ENCODE measurements at regions not wholly inside any gene's neighbourhood (a gene's known extent, or its start where the extent isn't known, plus 50 kb on each side); places are given as distances from the start of the nearest gene placed in this dataset.

DNA sequence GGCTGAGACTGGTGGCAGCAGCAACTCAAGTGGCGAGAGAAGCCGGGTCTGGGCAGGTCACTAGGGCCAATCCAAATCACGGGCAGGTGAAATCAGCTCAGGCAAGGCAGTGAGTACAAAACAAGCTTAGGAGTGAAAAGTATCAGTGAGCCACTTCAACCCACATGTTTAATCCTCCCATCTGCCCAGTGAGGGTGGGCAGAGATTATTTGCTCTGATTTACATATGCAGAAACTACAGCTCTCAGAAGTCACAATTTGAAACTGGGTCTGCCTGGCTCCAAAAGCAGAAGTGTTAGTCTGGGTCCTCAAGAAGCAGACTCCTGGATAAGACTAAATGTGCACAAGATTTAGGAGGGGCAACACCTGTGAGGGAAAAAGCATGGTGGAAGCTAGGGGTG is 173.7 kb upstream of the LRFN2 start:
- Histone ChIP-seq H2AK5ac (ENCODE audit: low read depth, low read length) (no peak overlapping the region), H3K9me3 (ENCODE audit: insufficient read depth in 2 of 2, low read depth in 1 of 2, low read length in 1 of 2) (no peaks in the 10 kb centered on the region), H2BK120ac (replicated peaks; ENCODE audit: low read depth, low read length) (no peak overlapping the region), H3K56ac (replicated peaks; ENCODE audit: insufficient read length, low read depth, low read length) (no peak overlapping the region), H3K4me3 (ENCODE audit: extremely low read depth in 1 of 4, insufficient read depth in 2 of 4, low read depth in 3 of 4, low read length in 4 of 4) (no peak overlapping the region), H2BK12ac (ENCODE audit: low read depth, low read length) (no peak overlapping the region), H2BK15ac (ENCODE audit: low read length) (no peak overlapping the region), H3K27me3 (replicated peaks in 1 of 4; ENCODE audit: control insufficient read depth in 3 of 4, extremely low read depth in 1 of 4, insufficient read depth in 3 of 4, low read length in 3 of 4) (peaks cover 0 to 10% (median 3%) of the 10 kb centered on the region in 4 experiments; a peak in 2 of 7 replicates), H3K23ac (ENCODE audit: insufficient read length) (no peak overlapping the region), H3K79me1 (ENCODE audit: low read depth, low read length) (no peaks in the 10 kb centered on the region), H3K79me2 (ENCODE audit: control insufficient read depth in 1 of 2, insufficient read depth in 2 of 2, low read length in 2 of 2) (no peaks in the 10 kb centered on the region), H3K4me2 (ENCODE audit: insufficient read depth in 1 of 2, low read depth in 2 of 2, low read length in 2 of 2) (no peak overlapping the region), H4K5ac (ENCODE audit: insufficient read length, low read depth, low read length) (no peak overlapping the region), H4K8ac (ENCODE audit: extremely low read depth, insufficient read depth, low read length) (no peak overlapping the region), H3K36me3 (ENCODE audit: control insufficient read depth in 2 of 4, insufficient read depth in 4 of 4, low read length in 3 of 4) (no peaks in the 10 kb centered on the region), H2BK20ac (ENCODE audit: low read length) (no peak overlapping the region), H4K91ac (replicated peaks; ENCODE audit: insufficient read length, low read length) (no peak overlapping the region), H3K9ac (replicated peaks in 1 of 4; ENCODE audit: extremely low read depth in 1 of 4, low read depth in 3 of 4, low read length in 3 of 4) (no peak overlapping the region), H2AFZ (ENCODE audit: low read length) (no peak overlapping the region), H3K4ac (replicated peaks; ENCODE audit: insufficient read length, low read depth, low read length) (no peak overlapping the region), H3K23me2 (ENCODE audit: low read depth, low read length) (no peaks in the 10 kb centered on the region), H2BK5ac (ENCODE audit: low read depth, low read length) (no peak overlapping the region), H4K20me1 (replicated peaks in 1 of 2; ENCODE audit: control insufficient read depth in 1 of 2, insufficient read depth in 2 of 2, low read length in 2 of 2) (no peaks in the 10 kb centered on the region), H3K14ac (ENCODE audit: insufficient read length) (no peak overlapping the region), H3K4me1 (replicated peaks in 1 of 4; ENCODE audit: control insufficient read depth in 3 of 4, insufficient read depth in 4 of 4, low read length in 3 of 4) (no peaks in the 10 kb centered on the region), H3K27ac (ENCODE audit: low read depth, low read length) (no peak overlapping the region), H3K18ac (ENCODE audit: extremely low read depth, low read length) (no peak overlapping the region)
- POLR2A ChIA-PET (ENCODE audit: partially characterized antibody), result no interaction called here
- FAIRE-seq, result no peak
- no peak for TF ChIP-seq CEBPB (IDR thresholded peaks at IDR 0.05; ENCODE audit: low read depth, low read length)
- TF ChIP-seq TEAD4 (IDR thresholded peaks at IDR 0.05; ENCODE audit: low read depth, low read length), result no peak
- no peak for TF ChIP-seq RXRA (IDR thresholded peaks at IDR 0.05; ENCODE audit: insufficient read depth, low read depth, low read length)
- no peak for TF ChIP-seq BCL11A (IDR thresholded peaks at IDR 0.05; ENCODE audit: low read depth in 2 of 2, low read length in 2 of 2)
- TF ChIP-seq TCF12 (IDR thresholded peaks at IDR 0.05; ENCODE audit: low read depth, low read length), result no peak
- no peak for DNase-seq (ENCODE audit: low read depth in 1 of 2, low spot score in 2 of 2)
- WGBS, 2 experiments (ENCODE audit: extremely low coverage in 1 of 2, insufficient coverage in 1 of 2, insufficient read length in 1 of 2, insufficient replicate concordance in 2 of 2, low coverage in 1 of 2, low lambda C conversion rate in 2 of 2, missing lambda C conversion rate in 1 of 2), result 100% methylated on average over 3 of the region's 3 CpGs; no CpG with 5 or more reads in 1 of the 2 experiments
- CTCF ChIA-PET (ENCODE audit: partially characterized antibody), result interaction anchor here (0.6 to 1.7 kb wide), 5 partner anchors 8 to 65 kb away, joined by 3 to 5 read pairs (median 3); no protein-coding TSS in a partner anchor
